HEK293T (cell line): ENCODE measurements at regions not wholly inside any gene's neighbourhood (a gene's known extent, or its start where the extent isn't known, plus 50 kb on each side); places are given as distances from the start of the nearest gene placed in this dataset.

ENCODE experiments used
- ELF4 ChIP-seq: fragments of 450-650 bp; IDR thresholded peaks from 2 replicates; pipeline ENCODE4 v1.6.1; 2017; ENCODE audit warnings: antibody characterized with exemption
- FOXK2 ChIP-seq: fragments of 450-650 bp; IDR thresholded peaks from 2 replicates; pipeline ENCODE4 v1.6.1; 2016; ENCODE audit warnings: mild to moderate bottlenecking
- FOXM1 ChIP-seq: fragments of 450-650 bp; IDR thresholded peaks from 2 replicates; pipeline ENCODE4 v1.6.1; 2017; ENCODE audit warnings: mild to moderate bottlenecking, borderline replicate concordance
- LEF1 ChIP-seq: fragments of 450-650 bp; IDR thresholded peaks from 2 replicates; pipeline ENCODE4 v1.6.1; 2017; ENCODE audit warnings: mild to moderate bottlenecking, borderline replicate concordance

GRCh38 chr4:13893211-13893610 lies 265.7 kb upstream of the BOD1L1 start:
- TF ChIP-seq LEF1 (no peak), ELF4 (no peak), FOXK2 (no peak), FOXM1 (no peak)
